Neural progenitor cell (in vitro differentiated cells): ENCODE measurements at regions not wholly inside any gene's neighbourhood (a gene's known extent, or its start where the extent isn't known, plus 50 kb on each side); places are given as distances from the start of the nearest gene placed in this dataset.

Experiments
- EZH2 ChIP-seq: fragments of 200-600 bp; sonication (generic); IDR thresholded peaks from 2 replicates; pipeline ENCODE4 v1.6.1; 2017; ENCODE audit warnings: antibody characterized with exemption, mild to moderate bottlenecking, moderate library complexity
- EZH2phosphoT487 ChIP-seq: fragments of 200-600 bp; sonication (generic); IDR thresholded peaks from 2 replicates; pipeline ENCODE4 v1.6.1; 2017; ENCODE audit warnings: antibody characterized with exemption
- TF ChIP-seq, protein P1 (sequence below): fragments of 200-600 bp; sonication (generic); IDR thresholded peaks from 2 replicates; pipeline ENCODE4 v1.5.1; 2017; ENCODE audit warnings: antibody characterized with exemption, mild to moderate bottlenecking

DNA sequence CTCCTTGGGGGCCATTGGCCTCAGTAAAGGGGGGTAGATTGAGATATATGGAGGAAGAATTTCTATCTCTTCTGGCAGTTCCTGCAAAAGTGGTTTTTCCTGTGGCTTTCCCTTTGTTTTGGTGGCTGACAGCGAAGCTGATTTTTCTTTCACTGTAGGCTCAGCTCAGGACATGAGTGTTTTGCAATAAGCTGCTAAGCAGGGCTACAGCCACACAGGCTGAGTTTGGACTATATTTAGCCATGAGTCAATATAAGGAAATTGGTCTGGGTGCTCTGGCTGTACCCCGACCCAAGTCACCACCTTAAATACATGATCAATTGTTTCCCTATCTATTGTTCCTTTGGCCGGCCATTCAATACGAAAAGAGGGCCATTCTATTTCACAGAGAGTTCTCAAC, 212.7 kb upstream of the KCND2 start:
- TF ChIP-seq, protein P1, sequence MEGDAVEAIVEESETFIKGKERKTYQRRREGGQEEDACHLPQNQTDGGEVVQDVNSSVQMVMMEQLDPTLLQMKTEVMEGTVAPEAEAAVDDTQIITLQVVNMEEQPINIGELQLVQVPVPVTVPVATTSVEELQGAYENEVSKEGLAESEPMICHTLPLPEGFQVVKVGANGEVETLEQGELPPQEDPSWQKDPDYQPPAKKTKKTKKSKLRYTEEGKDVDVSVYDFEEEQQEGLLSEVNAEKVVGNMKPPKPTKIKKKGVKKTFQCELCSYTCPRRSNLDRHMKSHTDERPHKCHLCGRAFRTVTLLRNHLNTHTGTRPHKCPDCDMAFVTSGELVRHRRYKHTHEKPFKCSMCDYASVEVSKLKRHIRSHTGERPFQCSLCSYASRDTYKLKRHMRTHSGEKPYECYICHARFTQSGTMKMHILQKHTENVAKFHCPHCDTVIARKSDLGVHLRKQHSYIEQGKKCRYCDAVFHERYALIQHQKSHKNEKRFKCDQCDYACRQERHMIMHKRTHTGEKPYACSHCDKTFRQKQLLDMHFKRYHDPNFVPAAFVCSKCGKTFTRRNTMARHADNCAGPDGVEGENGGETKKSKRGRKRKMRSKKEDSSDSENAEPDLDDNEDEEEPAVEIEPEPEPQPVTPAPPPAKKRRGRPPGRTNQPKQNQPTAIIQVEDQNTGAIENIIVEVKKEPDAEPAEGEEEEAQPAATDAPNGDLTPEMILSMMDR = no peak
- no peak for TF ChIP-seq EZH2phosphoT487
- no peak for TF ChIP-seq EZH2
